ENCODE measurements at regions not wholly inside any gene's neighbourhood (a gene's known extent, or its start where the extent isn't known, plus 50 kb on each side); places are given as distances from the start of the nearest gene placed in this dataset.

GRCh38 chr2:7884338-7884737 is 797.5 kb upstream of the ID2 start:
- no peak overlapping the region for H3K4me3 ChIP-seq (ENCODE audit: low read length)
- DNase-seq = no peak
- peaks cover 6% of the 10 kb centered on the region for H3K4me1 ChIP-seq (ENCODE audit: control insufficient read depth, insufficient read depth, low read length)
- no peaks in the 10 kb centered on the region for H3K36me3 ChIP-seq (ENCODE audit: control insufficient read depth, insufficient read depth, low read length)
- WGBS (ENCODE audit: insufficient coverage, low lambda C conversion rate) = 95% methylated on average over 3 of the region's 4 CpGs
- no peaks in the 10 kb centered on the region for H3K9me3 ChIP-seq (ENCODE audit: control insufficient read depth, low read depth, low read length)
- no peak overlapping the region for H3K27ac ChIP-seq (ENCODE audit: low read length)
- H3K27me3 ChIP-seq (ENCODE audit: control insufficient read depth, insufficient read depth, low read length) = no peaks in the 10 kb centered on the region

GRCh38 chr2:7886666-7887065 is 795.2 kb upstream of the ID2 start:
- Histone ChIP-seq H3K9me3 (ENCODE audit: control insufficient read depth, low read depth, low read length) (no peaks in the 10 kb centered on the region), H3K4me3 (ENCODE audit: low read length) (no peak overlapping the region), H3K27ac (ENCODE audit: low read length) (no peak overlapping the region), H3K4me1 (ENCODE audit: control insufficient read depth, insufficient read depth, low read length) (peaks cover 6% of the 10 kb centered on the region), H3K36me3 (ENCODE audit: control insufficient read depth, insufficient read depth, low read length) (no peaks in the 10 kb centered on the region), H3K27me3 (ENCODE audit: control insufficient read depth, insufficient read depth, low read length) (no peaks in the 10 kb centered on the region)
- WGBS (ENCODE audit: insufficient coverage, low lambda C conversion rate) = no CpG with 5 or more reads among the region's 2 CpGs
- DNase-seq = peak; percentile 64 to 84

GRCh38 chr2:7887441-7887840 is 794.4 kb upstream of the ID2 start:
- WGBS (ENCODE audit: insufficient coverage, low lambda C conversion rate) = 100% methylated on average over 1 of the region's 7 CpGs

GRCh38 chr2:7888876-7889275 is 793.0 kb upstream of the ID2 start:
- WGBS (ENCODE audit: insufficient coverage, low lambda C conversion rate) = 86% methylated on average over 2 of the region's 4 CpGs
- H3K27me3 ChIP-seq (ENCODE audit: control insufficient read depth, insufficient read depth, low read length) = no peaks in the 10 kb centered on the region
- H3K27ac ChIP-seq (ENCODE audit: low read length) = no peak overlapping the region
- no peaks in the 10 kb centered on the region for H3K9me3 ChIP-seq (ENCODE audit: control insufficient read depth, low read depth, low read length)
- DNase-seq = peak in 1 of 2 donors; percentile 38
- no peak overlapping the region for H3K4me3 ChIP-seq (ENCODE audit: low read length)
- H3K4me1 ChIP-seq (ENCODE audit: control insufficient read depth, insufficient read depth, low read length) = peaks cover 6% of the 10 kb centered on the region
- no peaks in the 10 kb centered on the region for H3K36me3 ChIP-seq (ENCODE audit: control insufficient read depth, insufficient read depth, low read length)

More at GRCh38 chr2:7887441-7887840, 794.4 kb upstream of the ID2 start:
- peak overlapping the region; percentile 44 for H3K27ac ChIP-seq (ENCODE audit: low read length)
- no peaks in the 10 kb centered on the region for H3K36me3 ChIP-seq (ENCODE audit: control insufficient read depth, insufficient read depth, low read length)
- no peak overlapping the region for H3K4me3 ChIP-seq (ENCODE audit: low read length)
- H3K27me3 ChIP-seq (ENCODE audit: control insufficient read depth, insufficient read depth, low read length) = no peaks in the 10 kb centered on the region
- H3K4me1 ChIP-seq (ENCODE audit: control insufficient read depth, insufficient read depth, low read length) = peaks cover 6% of the 10 kb centered on the region
- H3K9me3 ChIP-seq (ENCODE audit: control insufficient read depth, low read depth, low read length) = no peaks in the 10 kb centered on the region
- no peak for DNase-seq

GRCh38 chr2:7891312-7891711 is 790.5 kb upstream of the ID2 start:
- H3K4me1 ChIP-seq (ENCODE audit: control insufficient read depth, insufficient read depth, low read length) = peaks cover 6% of the 10 kb centered on the region
- no CpG with 5 or more reads among the region's 2 CpGs for WGBS (ENCODE audit: insufficient coverage, low lambda C conversion rate)
- H3K36me3 ChIP-seq (ENCODE audit: control insufficient read depth, insufficient read depth, low read length) = no peaks in the 10 kb centered on the region
- no peak overlapping the region for H3K4me3 ChIP-seq (ENCODE audit: low read length)
- H3K27me3 ChIP-seq (ENCODE audit: control insufficient read depth, insufficient read depth, low read length) = no peaks in the 10 kb centered on the region
- no peak overlapping the region for H3K27ac ChIP-seq (ENCODE audit: low read length)
- no peak for DNase-seq
- H3K9me3 ChIP-seq (ENCODE audit: control insufficient read depth, low read depth, low read length) = no peaks in the 10 kb centered on the region

- DNase-seq = no peak
- Histone ChIP-seq H3K4me3 (ENCODE audit: low read length) (no peak overlapping the region), H3K9me3 (ENCODE audit: control insufficient read depth, low read depth, low read length) (no peaks in the 10 kb centered on the region), H3K36me3 (ENCODE audit: control insufficient read depth, insufficient read depth, low read length) (no peaks in the 10 kb centered on the region), H3K4me1 (ENCODE audit: control insufficient read depth, insufficient read depth, low read length) (no peaks in the 10 kb centered on the region), H3K27ac (ENCODE audit: low read length) (peak overlapping the region; percentile 5), H3K27me3 (ENCODE audit: control insufficient read depth, insufficient read depth, low read length) (no peaks in the 10 kb centered on the region)
- no CpG with 5 or more reads among the region's 3 CpGs for WGBS (ENCODE audit: insufficient coverage, low lambda C conversion rate)
Observed at GRCh38 chr2:7895289-7895688, 786.6 kb upstream of the ID2 start.

GRCh38 chr2:7896940-7897487 is 784.8 kb upstream of the ID2 start:
- Histone ChIP-seq H3K36me3 (ENCODE audit: control insufficient read depth, insufficient read depth, low read length) (no peaks in the 10 kb centered on the region), H3K27me3 (ENCODE audit: control insufficient read depth, insufficient read depth, low read length) (no peaks in the 10 kb centered on the region), H3K4me3 (ENCODE audit: low read length) (no peak overlapping the region), H3K27ac (ENCODE audit: low read length) (no peak overlapping the region), H3K9me3 (ENCODE audit: control insufficient read depth, low read depth, low read length) (no peaks in the 10 kb centered on the region), H3K4me1 (ENCODE audit: control insufficient read depth, insufficient read depth, low read length) (no peaks in the 10 kb centered on the region)
- no peak for DNase-seq
- no CpG with 5 or more reads among the region's 5 CpGs for WGBS (ENCODE audit: insufficient coverage, low lambda C conversion rate)

- Histone ChIP-seq H3K27ac (ENCODE audit: low read length) (no peak overlapping the region), H3K9me3 (ENCODE audit: control insufficient read depth, low read depth, low read length) (no peaks in the 10 kb centered on the region), H3K27me3 (ENCODE audit: control insufficient read depth, insufficient read depth, low read length) (no peaks in the 10 kb centered on the region), H3K4me1 (ENCODE audit: control insufficient read depth, insufficient read depth, low read length) (no peaks in the 10 kb centered on the region), H3K36me3 (ENCODE audit: control insufficient read depth, insufficient read depth, low read length) (no peaks in the 10 kb centered on the region), H3K4me3 (ENCODE audit: low read length) (no peak overlapping the region)
- DNase-seq = no peak
- 83% methylated on average over 1 of the region's 5 CpGs for WGBS (ENCODE audit: insufficient coverage, low lambda C conversion rate)
Observed at GRCh38 chr2:7899241-7899640, 782.6 kb upstream of the ID2 start.

GRCh38 chr2:7899923-7900322 is 781.9 kb upstream of the ID2 start:
- no CpG with 5 or more reads among the region's 1 CpG for WGBS (ENCODE audit: insufficient coverage, low lambda C conversion rate)
- no peaks in the 10 kb centered on the region for H3K36me3 ChIP-seq (ENCODE audit: control insufficient read depth, insufficient read depth, low read length)
- no peak overlapping the region for H3K27ac ChIP-seq (ENCODE audit: low read length)
- H3K9me3 ChIP-seq (ENCODE audit: control insufficient read depth, low read depth, low read length) = no peaks in the 10 kb centered on the region
- H3K4me1 ChIP-seq (ENCODE audit: control insufficient read depth, insufficient read depth, low read length) = peaks cover 4% of the 10 kb centered on the region
- no peak overlapping the region for H3K4me3 ChIP-seq (ENCODE audit: low read length)
- DNase-seq = no peak
- H3K27me3 ChIP-seq (ENCODE audit: control insufficient read depth, insufficient read depth, low read length) = no peaks in the 10 kb centered on the region

GRCh38 chr2:7900593-7900992 is 781.3 kb upstream of the ID2 start:
- DNase-seq = no peak
- WGBS (ENCODE audit: insufficient coverage, low lambda C conversion rate) = 88% methylated on average over 1 of the region's 5 CpGs
- H3K4me3 ChIP-seq (ENCODE audit: low read length) = no peak overlapping the region

GRCh38 chr2:7902251-7902765 is 779.5 kb upstream of the ID2 start:
- Histone ChIP-seq H3K4me3 (ENCODE audit: low read length) (no peak overlapping the region), H3K27ac (ENCODE audit: low read length) (no peak overlapping the region), H3K4me1 (ENCODE audit: control insufficient read depth, insufficient read depth, low read length) (peaks cover 4% of the 10 kb centered on the region), H3K27me3 (ENCODE audit: control insufficient read depth, insufficient read depth, low read length) (no peaks in the 10 kb centered on the region), H3K36me3 (ENCODE audit: control insufficient read depth, insufficient read depth, low read length) (no peaks in the 10 kb centered on the region), H3K9me3 (ENCODE audit: control insufficient read depth, low read depth, low read length) (no peaks in the 10 kb centered on the region)
- DNase-seq = no peak
- no CpG with 5 or more reads among the region's 5 CpGs for WGBS (ENCODE audit: insufficient coverage, low lambda C conversion rate)

More at GRCh38 chr2:7900593-7900992, 781.3 kb upstream of the ID2 start:
- no peaks in the 10 kb centered on the region for H3K27me3 ChIP-seq (ENCODE audit: control insufficient read depth, insufficient read depth, low read length)
- H3K27ac ChIP-seq (ENCODE audit: low read length) = no peak overlapping the region
- peaks cover 4% of the 10 kb centered on the region for H3K4me1 ChIP-seq (ENCODE audit: control insufficient read depth, insufficient read depth, low read length)
- no peaks in the 10 kb centered on the region for H3K9me3 ChIP-seq (ENCODE audit: control insufficient read depth, low read depth, low read length)
- no peaks in the 10 kb centered on the region for H3K36me3 ChIP-seq (ENCODE audit: control insufficient read depth, insufficient read depth, low read length)
